NCI-H2081 (cell line): ENCODE measurements at regions not wholly inside any gene's neighbourhood (a gene's known extent, or its start where the extent isn't known, plus 50 kb on each side); places are given as distances from the start of the nearest gene placed in this dataset.

Experiments
- DNase-seq, 2 experiments: peaks; one replicate each; lab custom pipeline; 2025; lab: John Stamatoyannopoulos, UW

DNA sequence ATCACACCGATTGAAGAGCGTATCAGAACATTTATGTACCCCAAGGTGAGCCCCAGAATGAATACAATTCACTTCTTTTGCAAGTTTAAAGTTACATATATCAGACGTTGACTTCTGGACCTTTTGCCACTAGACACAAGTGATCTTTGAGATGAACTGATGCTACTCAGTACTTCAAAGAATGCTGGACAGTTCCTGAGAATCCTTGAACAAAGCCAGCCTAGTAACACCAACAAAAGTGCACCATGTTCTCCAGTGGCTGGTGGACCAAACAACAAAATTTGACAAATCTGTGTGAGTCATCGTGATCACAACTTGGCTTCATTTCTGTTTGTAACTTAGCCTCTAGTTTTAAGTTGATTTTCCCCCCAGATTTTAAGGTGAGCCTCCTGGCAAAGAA is 355.7 kb downstream of the SOX2 start:
- no peak for DNase-seq

DNA sequence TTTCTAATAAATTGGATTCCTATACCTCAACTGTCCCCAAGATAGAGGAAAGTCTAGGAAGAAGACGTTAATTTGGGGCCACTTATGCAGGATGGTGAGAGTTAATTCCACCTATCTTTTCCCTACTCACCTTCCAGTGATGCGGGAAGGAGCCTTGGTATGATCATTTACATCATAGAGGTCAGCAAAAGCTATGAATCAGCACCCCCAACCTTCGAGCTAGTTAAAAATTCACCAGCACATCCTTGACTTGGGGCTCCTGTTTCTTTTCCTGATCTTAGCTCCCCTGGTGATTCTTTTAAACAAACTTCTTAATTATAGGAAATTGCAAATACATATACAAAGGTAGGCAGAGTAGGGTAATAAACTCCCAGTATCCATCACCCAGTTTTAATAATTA is 366.6 kb downstream of the SOX2 start:
- DNase-seq = no peak

GRCh38 chr3:182078929-182079328 is 367.2 kb downstream of the SOX2 start:
- no peak for DNase-seq

DNA sequence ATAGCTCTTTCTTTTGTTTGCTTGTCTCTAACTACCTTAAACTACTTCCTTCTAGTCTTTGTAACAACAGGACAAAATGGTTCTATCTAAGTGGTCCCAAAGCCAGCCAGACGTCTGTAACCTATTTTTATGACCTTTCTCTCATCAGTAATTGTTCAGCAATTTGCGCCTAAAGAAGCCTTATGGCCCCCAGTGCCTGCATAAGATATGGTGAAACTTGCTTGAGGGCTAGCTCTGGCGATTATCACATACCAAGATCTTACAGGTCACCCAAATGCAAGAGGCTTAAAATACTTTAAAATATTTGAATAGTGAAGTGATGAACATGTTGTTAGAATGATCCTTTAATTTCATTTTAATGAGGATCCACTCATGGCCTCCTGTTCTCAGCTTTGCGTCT is 369.4 kb downstream of the SOX2 start:
- no peak for DNase-seq

GRCh38 chr3:182083112-182083511 is 371.4 kb downstream of the SOX2 start:
- DNase-seq = no peak

DNA sequence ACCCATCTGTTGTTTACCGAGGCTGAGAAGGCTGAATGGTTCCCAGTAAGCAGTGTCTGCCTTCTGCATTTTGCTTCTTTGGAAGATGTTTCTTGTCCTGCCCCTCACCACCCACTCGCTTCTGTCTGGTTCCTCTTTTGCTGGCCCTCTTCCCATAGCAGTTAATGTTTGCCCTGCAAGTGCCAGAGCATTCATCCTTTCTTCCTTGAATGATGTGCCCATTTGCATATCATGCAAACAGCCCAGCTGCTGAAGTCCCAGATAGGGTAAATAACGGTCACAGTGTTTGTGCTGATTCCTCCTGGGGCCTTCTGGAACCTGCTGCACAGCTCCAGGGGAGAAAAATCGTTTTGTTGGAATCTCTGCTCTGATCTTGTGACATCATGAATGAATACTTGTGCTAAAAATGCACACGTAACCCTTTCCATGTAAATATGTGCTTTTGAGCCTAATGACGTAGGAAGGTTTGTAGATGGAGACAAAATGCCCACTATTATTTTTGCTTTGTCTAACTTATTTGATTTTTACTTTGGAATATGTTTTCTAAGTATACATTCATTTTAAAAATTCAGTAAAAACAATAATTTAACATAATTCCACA is 381.0 kb downstream of the SOX2 start:
- DNase-seq = peak; percentile 57 to 76

GRCh38 chr3:182094321-182094720 is 382.6 kb downstream of the SOX2 start:
- no peak for DNase-seq

GRCh38 chr3:182104881-182105280 is 393.2 kb downstream of the SOX2 start:
- no peak for DNase-seq

- DNase-seq = no peak
These were observed 394.1 kb downstream of the SOX2 start for GRCh38 chr3:182105875-182106274.

DNA sequence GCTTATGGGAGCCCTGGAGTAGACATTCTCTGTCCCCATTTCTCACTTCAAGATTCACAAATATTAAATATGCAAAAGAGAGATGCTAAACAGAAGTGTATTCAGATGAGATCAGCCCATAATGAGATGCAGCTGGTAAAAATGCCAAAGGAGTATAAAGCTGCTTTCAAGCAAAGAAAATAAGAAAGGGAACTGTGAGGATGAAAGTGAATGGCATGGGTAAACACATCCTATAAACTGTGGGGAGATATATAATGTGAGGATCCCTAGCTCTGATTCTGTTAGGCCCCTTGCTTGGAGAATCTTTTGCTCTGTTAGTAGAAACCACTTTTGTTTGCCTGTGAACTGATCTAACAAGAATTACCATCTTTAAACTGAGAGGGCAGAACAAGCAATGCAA is 396.6 kb downstream of the SOX2 start:
- no peak for DNase-seq

DNA sequence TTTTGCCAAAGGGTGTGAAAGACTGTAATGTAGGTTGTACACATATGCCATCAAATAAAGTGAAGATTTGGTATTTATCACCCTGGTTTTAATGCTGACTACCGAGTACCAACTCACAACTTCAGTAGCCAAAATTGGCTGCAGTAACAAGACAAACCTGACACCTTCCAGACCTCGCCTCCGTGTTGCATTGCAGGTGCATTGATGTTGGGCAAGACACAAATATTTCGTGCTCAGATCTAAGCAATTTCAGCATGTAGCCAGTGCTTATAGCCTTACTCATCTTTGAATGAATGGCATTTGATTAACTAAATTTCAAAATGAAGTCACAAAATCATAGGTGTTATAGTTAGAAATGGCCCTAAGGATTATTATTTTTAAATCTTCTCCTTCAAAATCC is 400.2 kb downstream of the SOX2 start:
- DNase-seq = no peak

DNA sequence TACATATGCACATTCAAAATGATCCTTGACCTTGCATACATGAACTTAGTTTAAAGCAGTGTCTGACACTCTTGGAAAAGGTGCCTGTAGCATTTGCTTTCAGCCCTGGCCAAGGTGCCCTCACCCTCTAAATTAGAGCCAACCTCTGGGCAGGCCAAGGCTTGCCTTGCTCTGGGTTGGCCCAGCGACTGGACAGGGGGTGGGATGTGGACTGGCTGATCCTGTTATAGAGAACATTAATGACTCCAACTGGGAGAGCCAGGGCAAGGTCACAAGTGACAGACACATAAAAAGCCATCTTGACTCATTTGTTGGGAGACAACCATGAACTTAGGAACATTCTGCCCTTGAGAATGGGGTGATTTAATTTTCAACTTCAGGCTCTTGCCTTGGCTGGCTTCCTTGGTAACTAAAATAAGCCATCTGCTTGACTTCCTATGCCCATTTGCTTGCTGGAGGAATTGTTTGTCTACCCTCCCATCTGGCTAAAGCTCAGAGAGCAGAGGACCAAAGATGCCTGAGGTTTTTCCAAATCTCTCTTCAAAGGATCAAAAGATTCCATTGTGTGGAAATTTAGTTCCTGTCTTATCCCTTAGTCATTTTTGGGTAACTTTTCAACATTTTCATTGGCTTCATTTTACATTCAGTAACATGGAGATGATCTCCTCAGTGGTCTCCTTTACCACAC is 403.7 kb downstream of the SOX2 start:
- DNase-seq = no peak

GRCh38 chr3:182116386-182116785 is 404.7 kb downstream of the SOX2 start:
- DNase-seq = no peak

- DNase-seq = no peak
These were observed 405.4 kb downstream of the SOX2 start for GRCh38 chr3:182117131-182117530.

GRCh38 chr3:182117583-182117982 is 405.9 kb downstream of the SOX2 start:
- DNase-seq = peak; percentile 96 to 97

DNA sequence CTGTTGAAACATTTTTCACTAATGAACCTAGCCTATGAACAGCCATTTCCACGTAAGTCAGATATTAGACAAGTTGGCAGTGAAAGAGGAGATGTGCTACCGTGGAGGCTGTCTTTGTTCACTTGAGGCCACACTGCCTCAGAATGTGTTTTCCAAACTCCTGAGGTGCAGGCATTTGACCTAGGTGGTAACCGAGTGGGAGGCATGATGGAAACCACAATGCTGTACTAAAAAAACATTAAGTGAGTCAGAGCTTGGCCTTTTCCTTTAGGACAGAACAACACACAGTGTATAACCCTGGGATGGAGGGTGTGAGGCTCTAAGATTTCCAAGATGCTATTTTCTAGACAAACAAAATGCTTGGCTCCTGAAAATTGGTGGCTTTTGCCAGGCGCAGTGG is 406.3 kb downstream of the SOX2 start:
- DNase-seq = peak in 1 of 2 experiments; percentile 73

DNA sequence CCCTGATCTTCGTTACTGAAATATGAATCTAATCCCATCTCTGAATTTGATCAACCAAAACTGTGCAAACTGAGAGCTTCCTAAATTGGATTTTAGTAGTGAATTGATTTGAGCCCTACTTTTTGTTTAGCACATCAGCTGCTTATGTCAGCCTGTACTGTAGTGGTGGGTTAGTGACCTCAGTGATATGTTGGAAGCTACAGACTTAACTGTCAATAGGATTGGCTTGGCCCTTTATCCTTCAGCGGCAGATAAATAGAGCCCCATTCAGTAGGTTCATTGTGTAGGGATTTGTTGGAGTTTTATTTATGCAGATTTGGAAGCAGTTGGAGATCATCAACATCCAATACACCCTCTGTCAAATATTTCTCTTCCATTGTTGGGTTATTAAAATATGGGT is 409.7 kb downstream of the SOX2 start:
- DNase-seq = no peak

DNA sequence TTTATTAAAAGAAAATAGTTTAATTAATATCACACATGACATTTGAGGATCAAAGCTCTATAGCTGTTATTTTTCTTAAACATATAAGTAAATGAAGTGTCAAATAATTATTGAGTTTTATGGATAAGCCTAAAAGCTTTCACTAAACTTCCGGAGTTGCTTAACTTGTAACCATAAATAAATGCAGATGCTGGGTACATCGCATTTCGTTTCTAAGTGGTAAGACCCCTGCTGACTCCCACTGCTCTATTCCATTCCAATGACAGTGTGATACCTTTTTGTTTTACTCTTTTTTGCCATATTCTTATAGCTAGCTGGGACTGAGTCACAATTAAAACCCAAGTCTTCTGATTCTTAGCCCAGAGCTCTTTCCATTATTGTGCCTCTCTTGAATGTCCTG is 411.1 kb downstream of the SOX2 start:
- no peak for DNase-seq

DNA sequence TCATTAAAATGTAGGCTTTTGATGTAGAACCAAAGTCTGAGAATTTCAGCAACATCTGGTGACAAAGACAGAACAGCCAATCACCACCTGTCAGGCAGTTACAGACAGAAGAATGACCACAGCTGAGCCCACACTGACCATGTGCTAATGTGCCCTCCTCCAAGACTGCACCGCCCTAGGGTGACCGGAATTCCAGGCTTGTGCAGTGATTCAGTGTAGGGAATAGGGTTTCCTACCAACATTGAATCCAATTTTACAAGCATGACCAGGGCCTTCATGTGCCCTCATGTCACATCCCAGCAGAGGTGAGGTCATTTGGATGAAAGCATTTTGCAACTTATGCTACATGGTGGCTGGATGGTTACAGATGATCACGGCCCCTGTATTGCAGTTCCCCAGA is 412.5 kb downstream of the SOX2 start:
- DNase-seq = no peak

DNA sequence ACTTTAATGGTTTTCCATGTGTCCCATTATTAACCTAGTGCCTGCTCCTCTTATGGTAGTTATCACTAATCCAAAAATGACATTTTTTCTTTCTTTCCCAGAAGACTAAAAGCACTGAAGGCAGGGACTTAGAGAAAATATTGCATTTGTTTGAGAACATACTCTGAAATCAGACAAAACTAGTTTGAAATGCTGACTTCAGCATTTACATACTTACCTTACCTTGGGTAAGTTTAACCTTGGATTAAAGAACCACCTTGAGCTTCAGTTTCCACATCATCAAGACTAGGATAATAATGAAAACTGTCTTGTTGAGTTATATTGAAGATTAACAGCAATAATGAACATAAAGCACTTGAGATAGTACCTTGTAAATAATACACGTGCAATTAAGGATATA is 413.0 kb downstream of the SOX2 start:
- no peak for DNase-seq

- no peak for DNase-seq
These were observed 418.0 kb downstream of the SOX2 start for GRCh38 chr3:182129740-182130139.

DNA sequence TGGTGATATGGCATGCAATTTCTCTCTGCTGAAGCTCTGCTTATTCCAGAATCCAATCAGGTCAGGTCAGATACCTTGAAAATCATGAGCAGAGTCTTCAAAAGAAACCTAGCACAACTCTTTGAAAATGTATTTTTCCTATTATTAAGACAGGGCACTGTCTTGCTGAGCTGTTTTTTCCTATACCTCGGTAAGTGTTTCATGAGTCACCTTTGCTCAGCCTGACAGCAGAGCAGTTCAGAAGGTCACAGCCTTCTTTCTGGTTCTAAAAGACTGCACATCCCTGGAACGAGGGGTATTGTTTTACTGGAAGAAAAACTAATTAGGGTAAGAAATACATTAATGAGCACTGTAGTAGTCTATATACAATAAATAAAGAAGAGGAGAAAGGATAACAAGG is 422.0 kb downstream of the SOX2 start:
- no peak for DNase-seq

DNA sequence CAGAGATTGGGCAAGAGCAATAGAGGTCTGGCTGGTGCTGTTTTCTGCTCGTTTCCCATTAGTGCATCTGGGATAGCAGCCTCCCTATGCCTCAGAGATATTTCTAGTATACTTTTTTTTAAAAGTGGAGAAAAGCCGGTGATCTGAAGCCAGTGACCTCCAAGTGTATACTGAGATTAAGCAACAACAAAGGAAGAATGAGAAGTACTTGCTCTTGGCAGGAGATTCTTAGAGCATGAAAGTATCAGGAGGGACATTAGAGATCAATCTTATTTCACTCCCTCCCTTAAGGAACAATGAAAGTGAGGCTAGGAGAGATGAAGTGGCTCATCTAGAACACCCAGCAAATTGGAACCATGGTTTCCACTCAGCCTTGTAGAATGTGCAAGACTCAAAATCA is 423.3 kb downstream of the SOX2 start:
- DNase-seq = no peak
